ENCODE measurements at regions not wholly inside any gene's neighbourhood (a gene's known extent, or its start where the extent isn't known, plus 50 kb on each side); places are given as distances from the start of the nearest gene placed in this dataset.
A peak's percentile ranks its signal among the peaks of the same experiment; 100 is the strongest.

DNA sequence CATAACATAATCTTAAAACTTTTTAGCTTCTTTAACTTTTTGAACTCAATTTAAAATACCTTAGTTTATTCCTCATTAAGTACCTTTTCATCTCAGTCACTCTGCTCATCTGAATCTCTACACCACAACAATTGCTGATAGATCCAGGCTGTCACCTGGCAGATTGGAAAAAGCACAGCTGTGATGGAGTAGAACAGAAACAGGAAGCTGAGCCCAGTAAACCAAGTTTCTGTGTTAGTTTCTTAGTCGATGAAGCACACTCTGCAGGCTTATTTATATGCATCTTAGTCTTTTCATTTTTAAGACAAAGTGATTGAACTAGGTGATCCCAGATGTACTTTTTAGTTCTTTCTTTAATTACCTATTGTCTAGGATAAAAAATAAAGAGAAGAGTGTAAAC, 1398.0 kb upstream of the ALCAM start:
- DNase-seq (ENCODE audit: low read depth, low spot score), result no peak
- Histone ChIP-seq H3K9me3 (ENCODE audit: insufficient read depth, low read length) (no peaks in the 10 kb centered on the region), H3K9ac (ENCODE audit: insufficient read length, low read depth) (no peak overlapping the region), H3K4me3 (ENCODE audit: insufficient read length, low read depth) (no peak overlapping the region), H3K36me3 (ENCODE audit: insufficient read depth, insufficient read length, low read length) (no peaks in the 10 kb centered on the region), H3K4me1 (ENCODE audit: insufficient read depth, insufficient read length) (no peaks in the 10 kb centered on the region), H3K27me3 (ENCODE audit: insufficient read depth, insufficient read length) (no peaks in the 10 kb centered on the region)
- TF ChIP-seq YY1 (IDR thresholded peaks at IDR 0.05; ENCODE audit: insufficient read depth, insufficient read length), result no peak
- TF ChIP-seq ZNF274 (IDR thresholded peaks at IDR 0.05; ENCODE audit: low read depth, low read length), result no peak

DNA sequence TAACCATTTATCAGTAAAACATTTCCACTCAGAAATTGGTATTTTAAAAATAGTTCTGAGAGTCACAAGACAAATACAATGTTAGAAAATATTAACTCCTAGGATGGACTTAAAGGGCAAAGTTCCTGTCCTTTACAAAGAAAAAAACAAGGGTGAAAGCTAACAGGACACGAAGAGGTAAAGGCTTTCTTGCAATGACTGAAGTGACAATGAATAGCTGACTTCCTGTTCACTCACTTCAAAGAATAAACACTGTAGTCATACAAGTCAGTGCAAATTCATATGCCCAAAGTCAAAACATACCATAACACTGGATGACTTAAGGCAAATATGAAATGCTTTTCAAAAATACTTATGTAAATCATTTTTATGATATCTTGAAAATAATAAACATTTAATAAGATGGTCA, 1389.8 kb upstream of the ALCAM start:
- Histone ChIP-seq H3K9me3 (ENCODE audit: insufficient read depth, low read length) (no peaks in the 10 kb centered on the region), H3K27me3 (ENCODE audit: insufficient read depth, insufficient read length) (no peaks in the 10 kb centered on the region), H3K4me1 (ENCODE audit: insufficient read depth, insufficient read length) (no peaks in the 10 kb centered on the region), H3K4me3 (ENCODE audit: insufficient read length, low read depth) (no peak overlapping the region), H3K36me3 (ENCODE audit: insufficient read depth, insufficient read length, low read length) (no peaks in the 10 kb centered on the region), H3K9ac (ENCODE audit: insufficient read length, low read depth) (no peak overlapping the region)
- no peak for DNase-seq (ENCODE audit: low read depth, low spot score)
- TF ChIP-seq ZNF274 (IDR thresholded peaks at IDR 0.05; ENCODE audit: low read depth, low read length), result no peak
- TF ChIP-seq YY1 (IDR thresholded peaks at IDR 0.05; ENCODE audit: insufficient read depth, insufficient read length), result no peak
- TF ChIP-seq SUZ12 (IDR thresholded peaks at IDR 0.05; ENCODE audit: extremely low read depth, insufficient read depth, insufficient read length), result no peak

GRCh38 chr3:103977417-103977816, 1389.3 kb upstream of the ALCAM start:
- H3K9ac ChIP-seq (ENCODE audit: insufficient read length, low read depth), result no peak overlapping the region
- DNase-seq (ENCODE audit: low read depth, low spot score), result no peak
- H3K4me1 ChIP-seq (ENCODE audit: insufficient read depth, insufficient read length), result no peaks in the 10 kb centered on the region
- no peaks in the 10 kb centered on the region for H3K9me3 ChIP-seq (ENCODE audit: insufficient read depth, low read length)
- H3K36me3 ChIP-seq (ENCODE audit: insufficient read depth, insufficient read length, low read length), result no peaks in the 10 kb centered on the region
- H3K4me3 ChIP-seq (ENCODE audit: insufficient read length, low read depth), result no peak overlapping the region
- H3K27me3 ChIP-seq (ENCODE audit: insufficient read depth, insufficient read length), result no peaks in the 10 kb centered on the region
- TF ChIP-seq SUZ12 (IDR thresholded peaks at IDR 0.05; ENCODE audit: extremely low read depth, insufficient read depth, insufficient read length) (no peak), ZNF274 (IDR thresholded peaks at IDR 0.05; ENCODE audit: low read depth, low read length) (no peak), YY1 (IDR thresholded peaks at IDR 0.05; ENCODE audit: insufficient read depth, insufficient read length) (no peak)

- Histone ChIP-seq H3K9me3 (ENCODE audit: insufficient read depth, low read length) (peaks cover 4% of the 10 kb centered on the region; the same call in 1 of the 2 replicates), H3K4me1 (ENCODE audit: insufficient read depth, insufficient read length) (no peaks in the 10 kb centered on the region), H3K27me3 (ENCODE audit: insufficient read depth, insufficient read length) (no peaks in the 10 kb centered on the region), H3K4me3 (ENCODE audit: insufficient read length, low read depth) (no peak overlapping the region), H3K9ac (ENCODE audit: insufficient read length, low read depth) (no peak overlapping the region), H3K36me3 (ENCODE audit: insufficient read depth, insufficient read length, low read length) (no peaks in the 10 kb centered on the region)
- peak; percentile 30 for DNase-seq (ENCODE audit: low read depth, low spot score)
- TF ChIP-seq ZNF274 (IDR thresholded peaks at IDR 0.05; ENCODE audit: low read depth, low read length), result no peak
- no peak for TF ChIP-seq YY1 (IDR thresholded peaks at IDR 0.05; ENCODE audit: insufficient read depth, insufficient read length)
- TF ChIP-seq SUZ12 (IDR thresholded peaks at IDR 0.05; ENCODE audit: extremely low read depth, insufficient read depth, insufficient read length), result no peak
Observed at GRCh38 chr3:103991461-103992115, 1375.1 kb upstream of the ALCAM start.

- H3K4me3 ChIP-seq (ENCODE audit: insufficient read length, low read depth), result no peak overlapping the region
- DNase-seq (ENCODE audit: low read depth, low spot score), result no peak
- H3K27me3 ChIP-seq (ENCODE audit: insufficient read depth, insufficient read length), result no peaks in the 10 kb centered on the region
- H3K4me1 ChIP-seq (ENCODE audit: insufficient read depth, insufficient read length), result no peaks in the 10 kb centered on the region
- no peak overlapping the region for H3K9ac ChIP-seq (ENCODE audit: insufficient read length, low read depth)
- no peaks in the 10 kb centered on the region for H3K36me3 ChIP-seq (ENCODE audit: insufficient read depth, insufficient read length, low read length)
- peaks cover 4% of the 10 kb centered on the region; the same call in 1 of the 2 replicates for H3K9me3 ChIP-seq (ENCODE audit: insufficient read depth, low read length)
- no peak for TF ChIP-seq SUZ12 (IDR thresholded peaks at IDR 0.05; ENCODE audit: extremely low read depth, insufficient read depth, insufficient read length)
- no peak for TF ChIP-seq ZNF274 (IDR thresholded peaks at IDR 0.05; ENCODE audit: low read depth, low read length)
- no peak for TF ChIP-seq YY1 (IDR thresholded peaks at IDR 0.05; ENCODE audit: insufficient read depth, insufficient read length)
Observed at GRCh38 chr3:103992469-103992868, 1374.2 kb upstream of the ALCAM start.

- no peak for DNase-seq (ENCODE audit: low read depth, low spot score)
- H3K36me3 ChIP-seq (ENCODE audit: insufficient read depth, insufficient read length, low read length), result no peaks in the 10 kb centered on the region
- no peak for TF ChIP-seq SUZ12 (IDR thresholded peaks at IDR 0.05; ENCODE audit: extremely low read depth, insufficient read depth, insufficient read length)
- TF ChIP-seq YY1 (IDR thresholded peaks at IDR 0.05; ENCODE audit: insufficient read depth, insufficient read length), result no peak
- no peak for TF ChIP-seq ZNF274 (IDR thresholded peaks at IDR 0.05; ENCODE audit: low read depth, low read length)
- H3K4me1 ChIP-seq (ENCODE audit: insufficient read depth, insufficient read length), result no peaks in the 10 kb centered on the region
- no peak overlapping the region for H3K4me3 ChIP-seq (ENCODE audit: insufficient read length, low read depth)
- H3K9me3 ChIP-seq (ENCODE audit: insufficient read depth, low read length), result no peaks in the 10 kb centered on the region
- no peaks in the 10 kb centered on the region for H3K27me3 ChIP-seq (ENCODE audit: insufficient read depth, insufficient read length)
- H3K9ac ChIP-seq (ENCODE audit: insufficient read length, low read depth), result no peak overlapping the region
Observed at GRCh38 chr3:104004956-104005355, 1361.8 kb upstream of the ALCAM start.

GRCh38 chr3:104005815-104006214, 1360.9 kb upstream of the ALCAM start:
- Histone ChIP-seq H3K36me3 (ENCODE audit: insufficient read depth, insufficient read length, low read length) (no peaks in the 10 kb centered on the region), H3K4me1 (ENCODE audit: insufficient read depth, insufficient read length) (no peaks in the 10 kb centered on the region), H3K4me3 (ENCODE audit: insufficient read length, low read depth) (no peak overlapping the region), H3K27me3 (ENCODE audit: insufficient read depth, insufficient read length) (no peaks in the 10 kb centered on the region), H3K9me3 (ENCODE audit: insufficient read depth, low read length) (no peaks in the 10 kb centered on the region), H3K9ac (ENCODE audit: insufficient read length, low read depth) (no peak overlapping the region)
- no peak for TF ChIP-seq SUZ12 (IDR thresholded peaks at IDR 0.05; ENCODE audit: extremely low read depth, insufficient read depth, insufficient read length)
- no peak for TF ChIP-seq YY1 (IDR thresholded peaks at IDR 0.05; ENCODE audit: insufficient read depth, insufficient read length)
- TF ChIP-seq ZNF274 (IDR thresholded peaks at IDR 0.05; ENCODE audit: low read depth, low read length), result no peak
- DNase-seq (ENCODE audit: low read depth, low spot score), result no peak
